ACC112 (cell line): ENCODE measurements at regions not wholly inside any gene's neighbourhood (a gene's known extent, or its start where the extent isn't known, plus 50 kb on each side); places are given as distances from the start of the nearest gene placed in this dataset.
"Not testable (repeated sequence)": the region's sequence is repeated elsewhere in the genome, so short reads cannot be mapped to it uniquely, and the experiment has no call there.

Source experiments
- H2AFZ ChIP-seq: fragments of 200-600 bp; sonication (generic); one replicate; pipeline ENCODE4 v1.6.0; 2017; ENCODE audit warnings: antibody characterized with exemption, low read length; ENCODE audit not compliant: unreplicated experiment
- H3K27ac ChIP-seq: fragments of 200-600 bp; sonication (generic); 2 replicates; pipeline ENCODE4 v1.5.1; 2014; ENCODE audit warnings: low read depth, mild to moderate bottlenecking, antibody characterized with exemption, low read length, moderate library complexity
- H3K27me3 ChIP-seq: fragments of 200-600 bp; sonication (generic); 2 replicates; pipeline ENCODE4 v1.6.1; 2014; ENCODE audit warnings: mild to moderate bottlenecking, antibody characterized with exemption, low read length, moderate library complexity, mixed read lengths; ENCODE audit not compliant: insufficient read depth
- H3K36me3 ChIP-seq: fragments of 200-600 bp; sonication (generic); 2 replicates; pipeline ENCODE4 v1.6.1; 2016; ENCODE audit warnings: mild to moderate bottlenecking, antibody characterized with exemption, low read length, moderate library complexity, mixed read lengths; ENCODE audit not compliant: insufficient read depth
- H3K4me1 ChIP-seq: fragments of 200-600 bp; sonication (generic); one replicate; pipeline ENCODE4 v1.6.1; 2016; ENCODE audit warnings: low read length, mixed read lengths; ENCODE audit not compliant: insufficient read depth, unreplicated experiment, control insufficient read depth
- H3K4me3 ChIP-seq: fragments of 200-600 bp; sonication (generic); 2 replicates; pipeline ENCODE4 v1.5.1; 2014; ENCODE audit warnings: mild to moderate bottlenecking, low read depth, low read length
- H3K79me2 ChIP-seq: fragments of 200-600 bp; sonication (generic); one replicate; pipeline ENCODE4 v1.6.0; 2016; ENCODE audit warnings: low read length; ENCODE audit not compliant: control insufficient read depth, unreplicated experiment, insufficient read depth

DNA sequence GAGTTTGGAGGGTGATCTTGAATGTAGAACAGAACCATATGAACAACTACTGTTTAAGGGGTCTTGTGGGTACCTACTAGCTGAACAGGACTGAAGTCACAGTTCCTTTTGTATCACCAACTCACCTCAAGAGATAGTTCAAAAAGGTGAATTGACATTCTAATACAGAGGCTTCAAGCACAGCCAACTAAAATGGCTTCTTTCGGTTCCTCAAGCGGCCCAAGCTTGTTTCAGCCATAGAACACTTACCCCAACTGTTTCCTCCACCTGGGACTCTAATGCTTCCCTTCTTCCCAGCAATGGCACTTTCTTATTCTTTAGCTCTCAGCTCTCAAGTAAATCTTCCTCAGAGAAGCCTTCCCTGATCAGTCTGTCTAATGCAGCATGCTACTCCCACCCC lies 277.5 kb upstream of the GK2 start:
- no peak overlapping the region for H3K27ac ChIP-seq
- H3K36me3 ChIP-seq: no peaks in the 10 kb centered on the region
- H2AFZ ChIP-seq: no peak overlapping the region
- H3K4me3 ChIP-seq: no peak overlapping the region
- H3K4me1 ChIP-seq: peaks cover 3% of the 10 kb centered on the region
- peaks cover 4% of the 10 kb centered on the region; the same call in 1 of the 2 replicates for H3K27me3 ChIP-seq
- H3K79me2 ChIP-seq: no peaks in the 10 kb centered on the region

DNA sequence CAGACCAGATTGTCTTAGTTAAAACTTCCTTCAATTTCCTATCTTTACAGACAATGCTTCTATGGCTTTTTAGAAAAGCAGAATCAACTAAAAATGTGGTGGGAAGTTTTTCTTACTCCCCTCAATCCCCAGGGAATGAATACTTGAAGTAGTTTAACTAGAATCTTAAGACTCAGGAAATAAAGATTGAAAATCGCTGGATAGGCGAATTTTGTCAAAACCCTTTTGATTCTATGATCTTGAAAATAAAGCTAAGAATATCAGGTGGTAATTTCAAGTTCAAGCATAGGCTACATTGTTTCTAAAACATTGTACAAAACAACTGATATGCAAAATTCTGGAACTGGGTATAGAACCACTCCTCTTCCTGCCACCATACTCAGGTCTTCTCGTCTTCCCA lies 276.5 kb upstream of the GK2 start:
- Histone ChIP-seq H3K36me3 (no peaks in the 10 kb centered on the region), H3K4me1 (peaks cover 3% of the 10 kb centered on the region), H3K79me2 (no peaks in the 10 kb centered on the region), H3K27ac (no peak overlapping the region), H3K27me3 (peaks cover 4% of the 10 kb centered on the region; the same call in 1 of the 2 replicates), H2AFZ (no peak overlapping the region), H3K4me3 (no peak overlapping the region)

DNA sequence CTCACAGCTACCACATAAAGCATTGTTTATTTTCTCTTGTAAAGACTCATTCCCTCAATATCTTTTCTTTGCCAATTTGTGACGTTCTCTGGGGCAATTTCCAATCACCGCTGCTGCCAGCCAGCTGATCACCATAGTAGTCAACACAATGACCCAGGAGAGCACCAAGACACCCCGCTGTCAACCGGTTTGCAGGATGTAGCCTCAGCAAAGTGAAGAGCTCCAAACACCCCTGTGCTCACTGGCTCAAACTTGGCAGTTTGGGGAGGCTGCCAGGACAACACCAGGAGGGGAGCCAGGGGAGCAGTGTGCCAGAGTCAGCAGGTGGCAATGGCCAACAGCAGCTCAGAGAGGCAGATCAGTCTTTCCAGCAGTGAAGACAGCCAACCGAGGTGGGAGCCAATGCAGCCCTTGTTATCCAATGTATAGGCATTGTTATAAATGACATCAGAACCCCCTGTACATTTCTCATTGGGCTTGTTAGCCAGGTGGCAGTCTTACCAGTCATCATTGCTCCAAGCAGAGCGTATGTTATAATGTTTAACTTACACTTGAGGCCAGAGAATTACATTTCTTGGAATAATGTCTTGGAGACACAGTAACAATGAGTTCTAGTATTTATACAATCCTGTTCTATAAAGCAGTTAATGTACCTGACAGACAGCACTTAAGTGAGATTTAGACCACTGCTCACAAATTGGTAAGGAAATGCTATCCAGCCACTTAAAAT lies 274.9 kb upstream of the GK2 start:
- H3K27ac ChIP-seq: no peak overlapping the region
- H3K4me3 ChIP-seq: no peak overlapping the region
- peaks cover 4% of the 10 kb centered on the region; the same call in 1 of the 2 replicates for H3K27me3 ChIP-seq
- no peaks in the 10 kb centered on the region for H3K36me3 ChIP-seq
- H3K4me1 ChIP-seq: peaks cover 3% of the 10 kb centered on the region
- no peak overlapping the region for H2AFZ ChIP-seq
- H3K79me2 ChIP-seq: no peaks in the 10 kb centered on the region

DNA sequence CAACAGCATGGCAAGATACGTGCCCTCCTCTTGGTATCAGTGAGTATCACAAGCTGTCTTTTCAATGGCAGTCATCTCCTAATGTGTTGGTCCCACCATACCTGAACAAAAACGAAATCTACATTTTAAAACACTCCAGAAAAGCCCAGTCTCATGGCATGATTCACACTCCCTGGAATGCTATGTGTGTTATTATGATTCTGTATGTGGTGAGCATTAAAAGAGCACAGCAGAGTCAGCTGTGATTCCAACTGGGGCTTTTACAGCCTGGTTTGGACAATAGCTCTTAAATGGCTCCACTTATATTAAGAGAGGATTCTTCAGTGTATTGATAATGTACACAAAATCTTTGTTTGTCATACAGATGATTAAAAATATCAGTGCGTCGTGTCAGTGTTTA lies 274.1 kb upstream of the GK2 start:
- Histone ChIP-seq H3K4me1 (peaks cover 3% of the 10 kb centered on the region), H3K27me3 (peaks cover 4% of the 10 kb centered on the region; the same call in 1 of the 2 replicates), H3K4me3 (no peak overlapping the region), H3K79me2 (no peaks in the 10 kb centered on the region), H3K27ac (no peak overlapping the region), H2AFZ (no peak overlapping the region), H3K36me3 (no peaks in the 10 kb centered on the region)

DNA sequence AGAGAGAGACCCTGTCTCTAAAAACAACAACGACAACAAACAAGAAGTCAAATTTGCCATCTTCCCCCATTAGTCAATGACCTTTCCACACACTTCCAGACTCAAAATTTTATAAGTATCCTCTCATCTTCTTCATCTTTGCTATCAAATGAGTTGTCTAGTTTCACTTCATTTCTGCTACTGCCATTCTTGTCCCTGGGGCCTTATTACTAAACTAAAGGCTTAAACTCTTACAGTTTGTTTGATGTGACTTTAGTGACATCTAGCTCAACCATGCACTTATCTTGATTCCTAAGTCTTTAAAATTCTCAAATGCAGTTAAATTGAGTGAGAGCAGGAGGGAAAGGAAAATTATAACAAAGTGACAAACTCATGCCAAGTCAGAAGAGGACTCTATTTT lies 271.8 kb upstream of the GK2 start:
- H2AFZ ChIP-seq: no peak overlapping the region
- no peaks in the 10 kb centered on the region for H3K79me2 ChIP-seq
- H3K27ac ChIP-seq: no peak overlapping the region
- H3K27me3 ChIP-seq: no peaks in the 10 kb centered on the region
- no peak overlapping the region for H3K4me3 ChIP-seq
- peaks cover 3% of the 10 kb centered on the region for H3K4me1 ChIP-seq
- H3K36me3 ChIP-seq: no peaks in the 10 kb centered on the region

DNA sequence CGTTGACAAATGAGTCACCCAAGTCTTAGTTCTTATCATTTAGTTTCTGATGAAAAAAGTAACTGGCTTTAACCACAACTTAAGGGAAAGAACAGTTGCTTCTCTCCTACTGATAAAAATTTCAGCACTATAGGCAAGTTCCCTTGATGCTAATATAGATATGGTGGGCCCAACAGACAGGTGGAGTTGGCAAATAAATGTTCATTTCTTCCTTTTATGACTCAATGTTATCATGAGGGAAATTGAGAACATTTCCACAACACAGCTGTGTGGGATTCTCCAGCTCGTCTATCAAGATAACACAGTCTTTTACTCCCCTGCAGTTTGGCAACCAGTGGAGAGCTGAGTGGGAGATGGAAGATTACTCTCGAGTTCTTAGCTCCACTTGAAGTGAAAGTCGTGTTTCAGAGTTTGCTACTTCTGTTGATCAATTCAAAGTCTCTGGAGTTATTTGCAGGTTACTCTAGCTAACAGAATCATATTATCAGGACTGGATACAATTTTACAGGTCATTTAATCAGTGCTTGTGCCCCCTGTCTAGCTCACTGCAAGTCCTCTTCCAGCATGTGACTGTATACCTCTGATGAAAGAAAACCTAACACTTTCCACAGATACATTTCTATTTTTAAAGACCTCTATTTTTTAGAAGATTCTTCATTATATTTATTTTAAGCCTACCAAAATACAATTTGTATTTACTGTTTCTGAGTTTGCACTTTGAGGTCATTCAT lies 270.6 kb upstream of the GK2 start:
- H2AFZ ChIP-seq: no peak overlapping the region
- H3K27me3 ChIP-seq: no peaks in the 10 kb centered on the region
- H3K27ac ChIP-seq: no peak overlapping the region
- peaks cover 3% of the 10 kb centered on the region for H3K4me1 ChIP-seq
- no peaks in the 10 kb centered on the region for H3K79me2 ChIP-seq
- no peak overlapping the region for H3K4me3 ChIP-seq
- no peaks in the 10 kb centered on the region for H3K36me3 ChIP-seq

DNA sequence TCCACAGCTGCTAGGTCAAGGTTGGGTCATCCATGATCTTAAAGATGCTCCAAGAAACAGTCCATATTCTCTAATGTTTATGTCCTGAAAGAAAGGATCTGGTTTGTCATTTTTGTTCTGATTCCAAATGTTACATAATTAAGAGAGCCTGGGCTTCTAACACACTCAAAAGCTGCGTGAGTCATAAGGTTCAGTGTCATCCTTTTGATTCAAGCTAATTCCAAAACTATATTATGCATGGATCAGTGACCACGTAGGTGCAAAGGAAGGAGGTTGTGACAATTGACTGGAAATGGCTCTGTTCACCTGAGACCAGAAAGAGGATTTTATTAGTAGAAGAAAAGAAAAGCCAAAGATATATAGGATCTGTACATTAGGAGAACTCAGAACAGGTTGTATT lies 268.7 kb upstream of the GK2 start:
- H3K4me3 ChIP-seq: no peak overlapping the region
- no peaks in the 10 kb centered on the region for H3K4me1 ChIP-seq
- H3K27ac ChIP-seq: no peak overlapping the region
- H3K27me3 ChIP-seq: no peaks in the 10 kb centered on the region
- no peaks in the 10 kb centered on the region for H3K36me3 ChIP-seq
- no peaks in the 10 kb centered on the region for H3K79me2 ChIP-seq
- H2AFZ ChIP-seq: no peak overlapping the region

DNA sequence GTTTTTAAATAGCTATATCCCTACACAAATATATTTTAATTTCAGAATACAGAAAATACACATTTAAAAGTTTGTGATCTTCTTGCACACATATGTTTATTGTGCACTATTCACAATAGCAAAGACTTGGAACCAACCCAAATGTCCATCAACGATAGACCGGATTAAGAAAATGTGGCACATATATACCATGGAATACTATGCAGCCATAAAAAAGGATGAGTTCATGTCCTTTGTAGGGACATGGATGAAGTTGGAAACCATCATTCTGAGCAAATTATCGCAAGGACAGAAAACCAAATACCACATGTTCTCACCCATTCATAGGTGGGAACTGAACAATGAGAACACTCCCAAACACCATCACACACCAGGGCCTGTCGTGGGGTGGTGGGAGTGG lies 266.9 kb upstream of the GK2 start:
- not testable (repeated sequence) for H3K4me3 ChIP-seq, H3K27ac ChIP-seq, H3K27me3 ChIP-seq, H3K4me1 ChIP-seq, H3K36me3 ChIP-seq, H2AFZ ChIP-seq, H3K79me2 ChIP-seq

DNA sequence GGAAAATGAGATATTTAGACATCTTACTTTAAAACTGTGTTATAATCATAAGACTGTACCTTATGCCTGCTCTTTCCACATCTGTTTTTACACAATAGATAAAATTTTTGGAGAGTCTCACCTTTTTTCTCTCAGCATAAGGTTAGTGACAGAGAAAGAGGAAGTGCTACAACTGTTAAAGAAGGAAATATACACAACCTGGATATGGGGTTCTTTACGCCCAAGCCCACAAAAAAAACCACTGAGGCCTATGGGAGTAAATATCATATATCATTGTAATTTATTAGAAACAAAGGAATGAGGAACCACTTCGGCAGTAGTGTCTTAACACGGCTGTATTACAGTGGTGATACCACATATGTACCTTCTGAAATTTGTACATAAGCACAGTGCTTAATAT lies 265.9 kb upstream of the GK2 start:
- Histone ChIP-seq H2AFZ (no peak overlapping the region), H3K79me2 (no peaks in the 10 kb centered on the region), H3K4me1 (no peaks in the 10 kb centered on the region), H3K27ac (no peak overlapping the region), H3K36me3 (no peaks in the 10 kb centered on the region), H3K4me3 (no peak overlapping the region), H3K27me3 (no peaks in the 10 kb centered on the region)

DNA sequence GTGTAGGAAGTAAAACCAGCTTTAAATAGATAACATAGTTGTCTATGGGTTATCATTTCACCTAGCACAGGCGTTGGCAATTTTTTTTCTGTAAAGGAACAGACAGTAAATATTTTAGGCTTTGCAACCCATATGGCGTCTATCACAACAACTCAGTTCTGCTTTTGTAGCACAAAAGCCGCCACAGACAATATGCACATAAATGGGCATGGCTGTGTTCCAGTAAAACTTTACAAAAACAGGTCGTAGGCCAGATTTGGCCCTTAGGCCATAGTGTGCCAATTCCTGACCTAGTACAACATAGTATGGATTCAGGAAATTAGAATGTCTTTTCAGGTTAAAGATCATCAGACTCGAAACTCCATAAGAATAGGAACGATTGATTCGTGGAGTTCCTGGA lies 265.3 kb upstream of the GK2 start:
- Histone ChIP-seq H3K36me3 (no peaks in the 10 kb centered on the region), H3K4me3 (no peak overlapping the region), H3K27me3 (no peaks in the 10 kb centered on the region), H3K27ac (no peak overlapping the region), H2AFZ (no peak overlapping the region), H3K79me2 (no peaks in the 10 kb centered on the region), H3K4me1 (no peaks in the 10 kb centered on the region)

DNA sequence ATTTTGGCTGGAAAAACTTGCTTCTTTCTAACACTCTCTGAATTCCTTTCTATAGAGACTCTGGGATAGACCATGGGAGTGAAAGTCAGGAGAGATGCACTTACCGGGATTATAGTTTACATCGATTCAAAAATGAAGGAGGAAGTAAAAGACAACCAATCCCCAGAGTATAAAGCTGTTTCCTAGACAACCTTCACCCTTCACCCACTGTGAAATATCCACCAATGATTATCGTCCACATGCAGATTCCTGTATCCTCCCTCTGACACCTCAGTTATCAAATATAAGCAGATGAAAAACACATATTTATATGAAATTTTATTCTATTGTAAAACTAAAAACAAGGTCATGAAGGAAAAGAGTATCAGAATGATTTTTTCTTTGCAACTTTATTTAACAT lies 258.8 kb upstream of the GK2 start:
- Histone ChIP-seq H3K36me3 (no peaks in the 10 kb centered on the region), H3K4me1 (no peaks in the 10 kb centered on the region), H2AFZ (no peak overlapping the region)

More for the DNA sequence above, 258.8 kb upstream of the GK2 start:
- no peak overlapping the region for H3K4me3 ChIP-seq
- H3K79me2 ChIP-seq: no peaks in the 10 kb centered on the region
- H3K27ac ChIP-seq: no peak overlapping the region
- H3K27me3 ChIP-seq: no peaks in the 10 kb centered on the region
